SK-N-SH treated with all-trans-retinoic acid at 6 μM for 48 hours (cell line): ENCODE measurements at regions not wholly inside any gene's neighbourhood (a gene's known extent, or its start where the extent isn't known, plus 50 kb on each side); places are given as distances from the start of the nearest gene placed in this dataset.

Experiments used
- ATAC-seq: fragments of 200-7000 bp; cut with Tn5 transposase; 3 replicates; pipeline ENCODE4 v1.9.1; 2020; ENCODE audit warnings: mild to moderate bottlenecking, moderate library complexity
- ARNTL ChIP-seq: fragments of 450-650 bp; formaldehyde crosslinking; IDR thresholded peaks from 2 replicates; pipeline ENCODE4 v1.5.0; 2020; ENCODE audit warnings: low read depth, mild to moderate bottlenecking, moderate library complexity, borderline replicate concordance
- BACH2 ChIP-seq: fragments of 250-450 bp; sonication (Bioruptor Pico); IDR thresholded peaks from 2 replicates; pipeline ENCODE4 v1.9.0; 2021; ENCODE audit warnings: mild to moderate bottlenecking, borderline replicate concordance
- CSDC2 ChIP-seq: fragments of 250-450 bp; sonication (Bioruptor Pico); IDR thresholded peaks from 2 replicates; pipeline ENCODE4 v1.5.0; 2020; ENCODE audit warnings: mild to moderate bottlenecking, moderate library complexity
- ESRRG ChIP-seq: fragments of 250-450 bp; sonication (Bioruptor Pico); IDR thresholded peaks from 2 replicates; pipeline ENCODE4 v1.6.1; 2021; ENCODE audit warnings: mild to moderate bottlenecking
- GLIS3 ChIP-seq: fragments of 250-450 bp; sonication (Bioruptor Pico); IDR thresholded peaks from 2 replicates; pipeline ENCODE4 v1.5.0; 2020; ENCODE audit warnings: mild to moderate bottlenecking, moderate library complexity
- ISL1 ChIP-seq: fragments of 250-450 bp; sonication (Bioruptor Pico); IDR thresholded peaks from 2 replicates; pipeline ENCODE4 v2.1.2; 2022; ENCODE audit warnings: mild to moderate bottlenecking, moderate library complexity
- OSR1 ChIP-seq: fragments of 250-450 bp; sonication (Bioruptor Pico); IDR thresholded peaks from 2 replicates; pipeline ENCODE4 v1.8.0; 2022; ENCODE audit warnings: moderate library complexity, mild to moderate bottlenecking, inconsistent platforms
- PPARA ChIP-seq: fragments of 250-450 bp; sonication (Bioruptor Pico); IDR thresholded peaks from 2 replicates; pipeline ENCODE4 v1.5.0; 2020; ENCODE audit warnings: mild to moderate bottlenecking, borderline replicate concordance
- RARB ChIP-seq: fragments of 250-450 bp; sonication (Bioruptor Pico); IDR thresholded peaks from 2 replicates; pipeline ENCODE4 v1.8.0; 2021; ENCODE audit warnings: mild to moderate bottlenecking, moderate library complexity
- SNAI2 ChIP-seq: fragments of 250-450 bp; sonication (Bioruptor Pico); IDR thresholded peaks from 2 replicates; pipeline ENCODE4 v1.5.0; 2020; ENCODE audit warnings: mild to moderate bottlenecking, moderate library complexity
- TCF4 ChIP-seq: fragments of 250-450 bp; sonication (Bioruptor Pico); IDR thresholded peaks from 2 replicates; pipeline ENCODE4 v1.8.0; 2021; ENCODE audit warnings: mild to moderate bottlenecking, moderate library complexity, borderline replicate concordance
- TOX ChIP-seq: fragments of 250-450 bp; sonication (Bioruptor Pico); IDR thresholded peaks from 2 replicates; pipeline ENCODE4 v1.8.0; 2021; ENCODE audit warnings: mild to moderate bottlenecking, moderate library complexity, borderline replicate concordance
- ZC3H10 ChIP-seq: fragments of 250-450 bp; sonication (Bioruptor Pico); IDR thresholded peaks from 2 replicates; pipeline ENCODE4 v1.5.1; 2021; ENCODE audit warnings: mild to moderate bottlenecking, moderate library complexity
- ZFP3 ChIP-seq: fragments of 250-450 bp; sonication (Bioruptor Pico); IDR thresholded peaks from 2 replicates; pipeline ENCODE4 v1.5.0; 2020; ENCODE audit warnings: mild to moderate bottlenecking, moderate library complexity
- ZFP30 ChIP-seq: fragments of 450-650 bp; formaldehyde crosslinking; IDR thresholded peaks from 2 replicates; pipeline ENCODE4 v1.5.0; 2022; ENCODE audit warnings: mild to moderate bottlenecking, moderate library complexity
- ZNF565 ChIP-seq: fragments of 450-650 bp; formaldehyde crosslinking; conservative IDR thresholded peaks from 2 replicates; pipeline ENCODE4 v1.5.0; 2020; ENCODE audit warnings: low read depth, mild to moderate bottlenecking, moderate library complexity
- ZNF70 ChIP-seq: fragments of 450-650 bp; formaldehyde crosslinking; IDR thresholded peaks from 2 replicates; pipeline ENCODE4 v1.5.0; 2020; ENCODE audit warnings: mild to moderate bottlenecking, moderate library complexity
- ZNF8 ChIP-seq: fragments of 450-650 bp; formaldehyde crosslinking; IDR thresholded peaks from 2 replicates; pipeline ENCODE4 v1.5.0; 2020; ENCODE audit warnings: mild to moderate bottlenecking, moderate library complexity
- TF ChIP-seq, protein P1 (sequence below): fragments of 250-450 bp; sonication (Bioruptor Pico); IDR thresholded peaks from 2 replicates; pipeline ENCODE4 v1.5.1; 2021; ENCODE audit warnings: mild to moderate bottlenecking, moderate library complexity
- TF ChIP-seq, protein P2 (sequence below): fragments of 250-450 bp; sonication (Bioruptor Pico); IDR thresholded peaks from 2 replicates; pipeline ENCODE4 v1.8.0; 2021; ENCODE audit warnings: low read depth, mild to moderate bottlenecking, moderate library complexity, borderline replicate concordance
- TF ChIP-seq, protein P3 (sequence below): fragments of 250-450 bp; sonication (Bioruptor Pico); IDR thresholded peaks from 2 replicates; pipeline ENCODE4 v1.5.1; 2020; ENCODE audit warnings: low read depth, mild to moderate bottlenecking, moderate library complexity
- TF ChIP-seq, protein P4 (sequence below): fragments of 250-450 bp; sonication (Bioruptor Pico); IDR thresholded peaks from 2 replicates; pipeline ENCODE4 v1.5.0; 2020; ENCODE audit warnings: mild to moderate bottlenecking, moderate library complexity
- TF ChIP-seq, protein P5 (sequence below): fragments of 250-450 bp; sonication (Bioruptor Pico); IDR thresholded peaks from 2 replicates; pipeline ENCODE4 v1.8.0; 2020; ENCODE audit warnings: mild to moderate bottlenecking, moderate library complexity, borderline replicate concordance

DNA sequence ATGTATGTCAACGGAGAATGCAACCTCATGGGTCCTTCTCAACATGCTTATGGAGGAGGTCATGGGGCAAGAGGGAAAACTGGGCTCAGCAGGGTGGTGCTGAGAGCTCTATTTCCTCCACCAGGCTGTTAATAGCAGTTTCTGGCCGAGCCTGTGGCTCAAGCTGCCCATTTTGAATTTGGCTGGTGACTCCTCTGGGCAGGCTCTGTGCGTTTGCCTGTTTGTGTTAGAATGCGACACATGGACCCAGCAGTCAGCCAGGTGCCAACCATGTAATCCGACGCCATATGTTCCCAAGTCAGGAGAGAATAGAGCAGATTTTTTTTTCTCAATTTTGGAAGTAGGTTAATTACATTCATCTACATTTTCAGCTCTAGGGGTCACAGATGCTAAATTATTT, 387.7 kb upstream of the CLINT1 start:
- TF ChIP-seq, protein P1, sequence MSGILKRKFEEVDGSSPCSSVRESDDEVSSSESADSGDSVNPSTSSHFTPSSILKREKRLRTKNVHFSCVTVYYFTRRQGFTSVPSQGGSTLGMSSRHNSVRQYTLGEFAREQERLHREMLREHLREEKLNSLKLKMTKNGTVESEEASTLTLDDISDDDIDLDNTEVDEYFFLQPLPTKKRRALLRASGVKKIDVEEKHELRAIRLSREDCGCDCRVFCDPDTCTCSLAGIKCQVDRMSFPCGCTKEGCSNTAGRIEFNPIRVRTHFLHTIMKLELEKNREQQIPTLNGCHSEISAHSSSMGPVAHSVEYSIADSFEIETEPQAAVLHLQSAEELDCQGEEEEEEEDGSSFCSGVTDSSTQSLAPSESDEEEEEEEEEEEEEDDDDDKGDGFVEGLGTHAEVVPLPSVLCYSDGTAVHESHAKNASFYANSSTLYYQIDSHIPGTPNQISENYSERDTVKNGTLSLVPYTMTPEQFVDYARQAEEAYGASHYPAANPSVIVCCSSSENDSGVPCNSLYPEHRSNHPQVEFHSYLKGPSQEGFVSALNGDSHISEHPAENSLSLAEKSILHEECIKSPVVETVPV (CRISPR knock-in tag), result no peak
- TF ChIP-seq ZFP3 (CRISPR knock-in tag), result no peak
- TF ChIP-seq ZNF70 (CRISPR knock-in tag), result no peak
- no peak for TF ChIP-seq ZNF565
- TF ChIP-seq, protein P2, sequence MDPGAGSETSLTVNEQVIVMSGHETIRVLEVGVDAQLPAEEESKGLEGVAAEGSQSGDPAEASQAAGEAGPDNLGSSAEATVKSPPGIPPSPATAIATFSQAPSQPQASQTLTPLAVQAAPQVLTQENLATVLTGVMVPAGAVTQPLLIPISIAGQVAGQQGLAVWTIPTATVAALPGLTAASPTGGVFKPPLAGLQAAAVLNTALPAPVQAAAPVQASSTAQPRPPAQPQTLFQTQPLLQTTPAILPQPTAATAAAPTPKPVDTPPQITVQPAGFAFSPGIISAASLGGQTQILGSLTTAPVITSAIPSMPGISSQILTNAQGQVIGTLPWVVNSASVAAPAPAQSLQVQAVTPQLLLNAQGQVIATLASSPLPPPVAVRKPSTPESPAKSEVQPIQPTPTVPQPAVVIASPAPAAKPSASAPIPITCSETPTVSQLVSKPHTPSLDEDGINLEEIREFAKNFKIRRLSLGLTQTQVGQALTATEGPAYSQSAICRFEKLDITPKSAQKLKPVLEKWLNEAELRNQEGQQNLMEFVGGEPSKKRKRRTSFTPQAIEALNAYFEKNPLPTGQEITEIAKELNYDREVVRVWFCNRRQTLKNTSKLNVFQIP (CRISPR knock-in tag), result no peak
- TF ChIP-seq GLIS3, result no peak
- TF ChIP-seq ZC3H10, result no peak
- TF ChIP-seq TOX (CRISPR knock-in tag), result no peak
- TF ChIP-seq ISL1 (CRISPR knock-in tag), result no peak
- no peak for TF ChIP-seq OSR1
- TF ChIP-seq ZNF8 (CRISPR knock-in tag), result no peak
- TF ChIP-seq, protein P3, sequence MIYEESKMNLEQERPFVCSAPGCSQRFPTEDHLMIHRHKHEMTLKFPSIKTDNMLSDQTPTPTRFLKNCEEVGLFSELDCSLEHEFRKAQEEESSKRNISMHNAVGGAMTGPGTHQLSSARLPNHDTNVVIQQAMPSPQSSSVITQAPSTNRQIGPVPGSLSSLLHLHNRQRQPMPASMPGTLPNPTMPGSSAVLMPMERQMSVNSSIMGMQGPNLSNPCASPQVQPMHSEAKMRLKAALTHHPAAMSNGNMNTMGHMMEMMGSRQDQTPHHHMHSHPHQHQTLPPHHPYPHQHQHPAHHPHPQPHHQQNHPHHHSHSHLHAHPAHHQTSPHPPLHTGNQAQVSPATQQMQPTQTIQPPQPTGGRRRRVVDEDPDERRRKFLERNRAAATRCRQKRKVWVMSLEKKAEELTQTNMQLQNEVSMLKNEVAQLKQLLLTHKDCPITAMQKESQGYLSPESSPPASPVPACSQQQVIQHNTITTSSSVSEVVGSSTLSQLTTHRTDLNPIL (CRISPR knock-in tag), result no peak
- no peak for ATAC-seq

DNA sequence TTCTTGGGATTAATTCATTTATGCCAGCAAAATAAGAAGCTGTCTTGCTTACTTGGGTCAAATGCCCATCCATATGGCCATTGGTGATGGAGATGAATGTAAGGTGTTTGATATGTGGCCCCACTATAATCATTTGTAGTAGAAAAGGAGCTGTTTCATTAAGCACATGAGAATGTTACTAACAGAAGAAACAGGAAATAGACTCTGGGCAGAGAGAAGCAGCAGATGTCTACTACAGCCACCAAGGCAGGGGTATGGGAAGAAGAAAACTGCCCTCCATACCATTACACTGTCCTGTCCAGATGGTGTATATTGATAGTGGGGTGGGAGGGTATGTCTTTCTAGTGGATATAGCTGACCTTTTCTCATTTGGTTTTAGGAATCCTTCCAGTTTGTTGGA, 386.6 kb upstream of the CLINT1 start:
- ATAC-seq, result no peak
- TF ChIP-seq, protein P4, sequence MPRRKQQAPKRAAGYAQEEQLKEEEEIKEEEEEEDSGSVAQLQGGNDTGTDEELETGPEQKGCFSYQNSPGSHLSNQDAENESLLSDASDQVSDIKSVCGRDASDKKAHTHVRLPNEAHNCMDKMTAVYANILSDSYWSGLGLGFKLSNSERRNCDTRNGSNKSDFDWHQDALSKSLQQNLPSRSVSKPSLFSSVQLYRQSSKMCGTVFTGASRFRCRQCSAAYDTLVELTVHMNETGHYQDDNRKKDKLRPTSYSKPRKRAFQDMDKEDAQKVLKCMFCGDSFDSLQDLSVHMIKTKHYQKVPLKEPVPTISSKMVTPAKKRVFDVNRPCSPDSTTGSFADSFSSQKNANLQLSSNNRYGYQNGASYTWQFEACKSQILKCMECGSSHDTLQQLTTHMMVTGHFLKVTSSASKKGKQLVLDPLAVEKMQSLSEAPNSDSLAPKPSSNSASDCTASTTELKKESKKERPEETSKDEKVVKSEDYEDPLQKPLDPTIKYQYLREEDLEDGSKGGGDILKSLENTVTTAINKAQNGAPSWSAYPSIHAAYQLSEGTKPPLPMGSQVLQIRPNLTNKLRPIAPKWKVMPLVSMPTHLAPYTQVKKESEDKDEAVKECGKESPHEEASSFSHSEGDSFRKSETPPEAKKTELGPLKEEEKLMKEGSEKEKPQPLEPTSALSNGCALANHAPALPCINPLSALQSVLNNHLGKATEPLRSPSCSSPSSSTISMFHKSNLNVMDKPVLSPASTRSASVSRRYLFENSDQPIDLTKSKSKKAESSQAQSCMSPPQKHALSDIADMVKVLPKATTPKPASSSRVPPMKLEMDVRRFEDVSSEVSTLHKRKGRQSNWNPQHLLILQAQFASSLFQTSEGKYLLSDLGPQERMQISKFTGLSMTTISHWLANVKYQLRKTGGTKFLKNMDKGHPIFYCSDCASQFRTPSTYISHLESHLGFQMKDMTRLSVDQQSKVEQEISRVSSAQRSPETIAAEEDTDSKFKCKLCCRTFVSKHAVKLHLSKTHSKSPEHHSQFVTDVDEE, result no peak
- TF ChIP-seq BACH2 (CRISPR knock-in tag) (no peak), PPARA (no peak), ARNTL (CRISPR knock-in tag) (no peak), ZC3H10 (no peak), SNAI2 (CRISPR knock-in tag) (no peak), ZFP30 (CRISPR knock-in tag) (no peak)
- TF ChIP-seq, all 23 proteins: peak for 0

DNA sequence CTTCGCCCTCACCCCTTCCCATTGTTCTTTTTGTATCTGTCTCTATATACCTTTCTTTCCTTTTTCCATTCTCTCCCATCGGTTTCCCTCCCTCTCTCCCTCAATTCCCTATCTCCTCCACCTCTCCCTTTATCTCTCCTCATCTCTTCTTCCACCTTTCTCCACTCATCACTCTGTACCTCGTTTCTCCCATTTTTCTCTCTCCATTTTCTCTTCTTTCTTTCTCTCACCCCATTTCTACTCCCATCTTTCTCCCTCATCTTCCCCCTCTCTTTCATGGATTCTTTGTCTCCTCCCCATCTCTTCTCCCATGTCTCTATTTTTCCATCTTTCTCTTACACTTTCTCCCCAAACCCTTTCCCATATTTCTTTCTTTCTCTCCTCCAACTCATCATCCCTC, 385.9 kb upstream of the CLINT1 start:
- TF ChIP-seq PPARA (no peak), TCF4 (no peak), BACH2 (CRISPR knock-in tag) (no peak), RARB (CRISPR knock-in tag) (no peak), GLIS3 (no peak), ESRRG (CRISPR knock-in tag) (no peak), OSR1 (no peak), CSDC2 (CRISPR knock-in tag) (no peak), ZNF565 (no peak), ZC3H10 (no peak), ISL1 (CRISPR knock-in tag) (no peak), ZFP3 (CRISPR knock-in tag) (no peak)
- TF ChIP-seq, protein P4, result no peak
- TF ChIP-seq, protein P5, sequence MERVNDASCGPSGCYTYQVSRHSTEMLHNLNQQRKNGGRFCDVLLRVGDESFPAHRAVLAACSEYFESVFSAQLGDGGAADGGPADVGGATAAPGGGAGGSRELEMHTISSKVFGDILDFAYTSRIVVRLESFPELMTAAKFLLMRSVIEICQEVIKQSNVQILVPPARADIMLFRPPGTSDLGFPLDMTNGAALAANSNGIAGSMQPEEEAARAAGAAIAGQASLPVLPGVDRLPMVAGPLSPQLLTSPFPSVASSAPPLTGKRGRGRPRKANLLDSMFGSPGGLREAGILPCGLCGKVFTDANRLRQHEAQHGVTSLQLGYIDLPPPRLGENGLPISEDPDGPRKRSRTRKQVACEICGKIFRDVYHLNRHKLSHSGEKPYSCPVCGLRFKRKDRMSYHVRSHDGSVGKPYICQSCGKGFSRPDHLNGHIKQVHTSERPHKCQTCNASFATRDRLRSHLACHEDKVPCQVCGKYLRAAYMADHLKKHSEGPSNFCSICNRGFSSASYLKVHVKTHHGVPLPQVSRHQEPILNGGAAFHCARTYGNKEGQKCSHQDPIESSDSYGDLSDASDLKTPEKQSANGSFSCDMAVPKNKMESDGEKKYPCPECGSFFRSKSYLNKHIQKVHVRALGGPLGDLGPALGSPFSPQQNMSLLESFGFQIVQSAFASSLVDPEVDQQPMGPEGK, result no peak
- TF ChIP-seq, protein P2 (CRISPR knock-in tag), result no peak
- ATAC-seq, result no peak
